ENCODE measurements at regions not wholly inside any gene's neighbourhood (a gene's known extent, or its start where the extent isn't known, plus 50 kb on each side); places are given as distances from the start of the nearest gene placed in this dataset.

DNA sequence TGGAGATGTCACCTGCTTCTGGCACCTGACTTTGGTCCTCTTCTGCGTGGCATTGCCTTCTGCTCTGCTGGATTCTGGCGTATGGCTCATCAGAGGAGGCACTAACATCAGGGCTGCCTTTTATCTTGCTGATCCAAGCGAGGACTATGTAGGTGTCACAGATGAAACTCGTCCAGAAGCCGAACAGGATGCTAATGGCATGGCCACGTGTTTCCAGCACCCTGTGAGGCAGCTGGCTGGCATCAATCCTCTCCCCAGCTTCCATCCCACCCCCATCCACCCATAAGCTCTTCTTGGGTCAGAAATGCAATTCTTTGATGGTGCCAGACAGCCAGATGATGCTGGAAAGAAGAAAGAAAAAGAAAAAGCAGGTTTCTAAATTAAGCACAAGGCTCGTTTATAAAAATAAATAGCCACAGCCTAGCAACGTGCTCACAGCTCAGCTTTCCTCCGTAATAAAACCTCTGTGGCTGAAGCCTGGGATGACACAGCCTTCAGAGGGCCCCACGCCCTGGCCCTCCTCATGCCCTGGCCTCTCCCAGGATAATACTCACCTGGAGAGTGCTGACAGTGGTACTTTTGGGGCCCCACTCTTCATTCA lies 212.9 kb upstream of the SERP2 start:
- TF ChIP-seq EZH2 (IDR thresholded peaks at IDR 0.05; ENCODE audit: low read length, missing control alignments), result no peak
- TF ChIP-seq, protein P1, sequence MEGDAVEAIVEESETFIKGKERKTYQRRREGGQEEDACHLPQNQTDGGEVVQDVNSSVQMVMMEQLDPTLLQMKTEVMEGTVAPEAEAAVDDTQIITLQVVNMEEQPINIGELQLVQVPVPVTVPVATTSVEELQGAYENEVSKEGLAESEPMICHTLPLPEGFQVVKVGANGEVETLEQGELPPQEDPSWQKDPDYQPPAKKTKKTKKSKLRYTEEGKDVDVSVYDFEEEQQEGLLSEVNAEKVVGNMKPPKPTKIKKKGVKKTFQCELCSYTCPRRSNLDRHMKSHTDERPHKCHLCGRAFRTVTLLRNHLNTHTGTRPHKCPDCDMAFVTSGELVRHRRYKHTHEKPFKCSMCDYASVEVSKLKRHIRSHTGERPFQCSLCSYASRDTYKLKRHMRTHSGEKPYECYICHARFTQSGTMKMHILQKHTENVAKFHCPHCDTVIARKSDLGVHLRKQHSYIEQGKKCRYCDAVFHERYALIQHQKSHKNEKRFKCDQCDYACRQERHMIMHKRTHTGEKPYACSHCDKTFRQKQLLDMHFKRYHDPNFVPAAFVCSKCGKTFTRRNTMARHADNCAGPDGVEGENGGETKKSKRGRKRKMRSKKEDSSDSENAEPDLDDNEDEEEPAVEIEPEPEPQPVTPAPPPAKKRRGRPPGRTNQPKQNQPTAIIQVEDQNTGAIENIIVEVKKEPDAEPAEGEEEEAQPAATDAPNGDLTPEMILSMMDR (conservative IDR thresholded peaks at IDR 0.05 in 1 of 2, IDR thresholded peaks at IDR 0.05 in 1 of 2; ENCODE audit: low read depth in 1 of 2, low read length in 2 of 2), result no peak

Data from fibroblast of lung (primary cell).